GM18511 (cell line): ENCODE measurements at regions not wholly inside any gene's neighbourhood (a gene's known extent, or its start where the extent isn't known, plus 50 kb on each side); places are given as distances from the start of the nearest gene placed in this dataset.

Experiments
- ATAC-seq: cut with Tn5 transposase; IDR thresholded peaks from one replicate; pipeline ENCODE4 v1.9.1; 2021; ENCODE audit warnings: mild to moderate bottlenecking, moderate library complexity; ENCODE audit not compliant: unreplicated experiment

- ATAC-seq, result no peak
Observed at GRCh38 chr12:58513301-58513834, 406.9 kb downstream of the LRIG3 start.

GRCh38 chr12:58513852-58514251 lies 406.5 kb downstream of the LRIG3 start:
- ATAC-seq, result no peak

GRCh38 chr12:58519839-58520238 lies 400.5 kb downstream of the LRIG3 start:
- ATAC-seq, result no peak

- no peak for ATAC-seq
Observed at GRCh38 chr12:58521152-58521551, 399.2 kb downstream of the LRIG3 start.

- ATAC-seq, result no peak
Observed at GRCh38 chr12:58521796-58522195, 398.5 kb downstream of the LRIG3 start.

- ATAC-seq, result no peak
Observed at GRCh38 chr12:58523360-58523759, 396.9 kb downstream of the LRIG3 start.

- no peak for ATAC-seq
Observed at GRCh38 chr12:58528271-58528670, 392.0 kb downstream of the LRIG3 start.

GRCh38 chr12:58529114-58529665 lies 391.1 kb downstream of the LRIG3 start:
- no peak for ATAC-seq

- no peak for ATAC-seq
Observed at GRCh38 chr12:58529897-58530741, 390.2 kb downstream of the LRIG3 start.

- no peak for ATAC-seq
Observed at GRCh38 chr12:58530742-58531062, 389.6 kb downstream of the LRIG3 start.

GRCh38 chr12:58532855-58533608 lies 387.3 kb downstream of the LRIG3 start:
- ATAC-seq, result no peak

- ATAC-seq, result no peak
Observed at GRCh38 chr12:58533652-58534051, 386.7 kb downstream of the LRIG3 start.

GRCh38 chr12:58537278-58537677 lies 383.0 kb downstream of the LRIG3 start:
- ATAC-seq, result no peak

GRCh38 chr12:58539295-58539694 lies 381.0 kb downstream of the LRIG3 start:
- ATAC-seq, result no peak

- peak; percentile 83 for ATAC-seq
Observed at GRCh38 chr12:58540480-58541299, 379.6 kb downstream of the LRIG3 start.

GRCh38 chr12:58541300-58541690 lies 379.0 kb downstream of the LRIG3 start:
- no peak for ATAC-seq

GRCh38 chr12:58544281-58544680 lies 376.0 kb downstream of the LRIG3 start:
- ATAC-seq, result no peak

- ATAC-seq, result no peak
Observed at GRCh38 chr12:58547217-58547616, 373.1 kb downstream of the LRIG3 start.

GRCh38 chr12:58548801-58549200 lies 371.5 kb downstream of the LRIG3 start:
- ATAC-seq, result no peak

- ATAC-seq, result no peak
Observed at GRCh38 chr12:58554522-58555157, 365.7 kb downstream of the LRIG3 start.
